Peyer's patch (tissue), 4 donors: ENCODE measurements at regions not wholly inside any gene's neighbourhood (a gene's known extent, or its start where the extent isn't known, plus 50 kb on each side); places are given as distances from the start of the nearest gene placed in this dataset.

ENCODE experiments used
- DNase-seq, 3 donors: peaks; one replicate each; pipeline ENCODE4 v3.0.0-alpha.2; 2017 to 2019
- H3K27ac ChIP-seq, 4 donors: fragments of 200-600 bp; sonication (generic); one replicate each; pipeline ENCODE4 v1.5.1; 2016 to 2019
- H3K27me3 ChIP-seq, 2 donors: fragments of 200-600 bp; sonication (generic); one replicate each; pipeline ENCODE4 v1.5.1; 2019
- H3K36me3 ChIP-seq, 3 donors: fragments of 200-600 bp; sonication (generic); one replicate each; pipeline ENCODE4 v1.5.1; 2016 to 2019
- H3K4me1 ChIP-seq, 4 donors: fragments of 200-600 bp; sonication (generic); one replicate each; pipeline ENCODE4 v1.5.1; 2016 to 2019
- H3K4me3 ChIP-seq, 4 donors: fragments of 200-600 bp; sonication (generic); 1 replicate in 3 of 4; 2 replicates in 1 of 4; pipeline ENCODE4 v1.5.1; 2016 to 2019; ENCODE audit warnings: mild to moderate bottlenecking in 1 of 4
- H3K9me3 ChIP-seq, 4 donors: fragments of 200-600 bp; sonication (generic); one replicate each; pipeline ENCODE4 v1.5.1; 2016 to 2019; ENCODE audit warnings: mild to moderate bottlenecking in 1 of 4
- POLR2A ChIP-seq, 2 donors: fragments of 450-650 bp; IDR thresholded peaks; one replicate each; pipeline ENCODE4 v1.5.1; 2017; ENCODE audit warnings: antibody characterized with exemption in 2 of 2, mild to moderate bottlenecking in 2 of 2, moderate library complexity in 2 of 2
- TF ChIP-seq, protein P1 (sequence below), 6 experiments: fragments of 450-650 bp in 4 of 6; fragments of 200-600 bp in 2 of 6; sonication (generic) in 1 of 6; IDR thresholded peaks; one replicate each; pipeline ENCODE4 v1.5.1; 2017 to 2019; ENCODE audit warnings: antibody characterized with exemption in 6 of 6, mild to moderate bottlenecking in 3 of 6, moderate library complexity in 1 of 6

- Histone ChIP-seq H3K27ac (no peak overlapping the region), H3K4me1 (no peaks in the 10 kb centered on the region), H3K9me3 (no peaks in the 10 kb centered on the region), H3K36me3 (no peaks in the 10 kb centered on the region), H3K4me3 (no peak overlapping the region), H3K27me3 (no peaks in the 10 kb centered on the region)
- TF ChIP-seq, protein P1, sequence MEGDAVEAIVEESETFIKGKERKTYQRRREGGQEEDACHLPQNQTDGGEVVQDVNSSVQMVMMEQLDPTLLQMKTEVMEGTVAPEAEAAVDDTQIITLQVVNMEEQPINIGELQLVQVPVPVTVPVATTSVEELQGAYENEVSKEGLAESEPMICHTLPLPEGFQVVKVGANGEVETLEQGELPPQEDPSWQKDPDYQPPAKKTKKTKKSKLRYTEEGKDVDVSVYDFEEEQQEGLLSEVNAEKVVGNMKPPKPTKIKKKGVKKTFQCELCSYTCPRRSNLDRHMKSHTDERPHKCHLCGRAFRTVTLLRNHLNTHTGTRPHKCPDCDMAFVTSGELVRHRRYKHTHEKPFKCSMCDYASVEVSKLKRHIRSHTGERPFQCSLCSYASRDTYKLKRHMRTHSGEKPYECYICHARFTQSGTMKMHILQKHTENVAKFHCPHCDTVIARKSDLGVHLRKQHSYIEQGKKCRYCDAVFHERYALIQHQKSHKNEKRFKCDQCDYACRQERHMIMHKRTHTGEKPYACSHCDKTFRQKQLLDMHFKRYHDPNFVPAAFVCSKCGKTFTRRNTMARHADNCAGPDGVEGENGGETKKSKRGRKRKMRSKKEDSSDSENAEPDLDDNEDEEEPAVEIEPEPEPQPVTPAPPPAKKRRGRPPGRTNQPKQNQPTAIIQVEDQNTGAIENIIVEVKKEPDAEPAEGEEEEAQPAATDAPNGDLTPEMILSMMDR (IDR thresholded peaks at IDR 0.05), result no peak
- no peak for DNase-seq
Measured at GRCh38 chr12:89278862-89279261, 73.4 kb downstream of the DUSP6 start.

- Histone ChIP-seq H3K9me3 (no peaks in the 10 kb centered on the region), H3K4me1 (no peaks in the 10 kb centered on the region), H3K27me3 (no peaks in the 10 kb centered on the region), H3K36me3 (no peaks in the 10 kb centered on the region), H3K4me3 (no peak overlapping the region), H3K27ac (no peak overlapping the region)
- no peak for TF ChIP-seq POLR2A (IDR thresholded peaks at IDR 0.05)
- TF ChIP-seq, protein P1 (IDR thresholded peaks at IDR 0.05), result no peak
- DNase-seq, result no peak
Measured at GRCh38 chr12:89278169-89278568, 74.1 kb downstream of the DUSP6 start.

DNA sequence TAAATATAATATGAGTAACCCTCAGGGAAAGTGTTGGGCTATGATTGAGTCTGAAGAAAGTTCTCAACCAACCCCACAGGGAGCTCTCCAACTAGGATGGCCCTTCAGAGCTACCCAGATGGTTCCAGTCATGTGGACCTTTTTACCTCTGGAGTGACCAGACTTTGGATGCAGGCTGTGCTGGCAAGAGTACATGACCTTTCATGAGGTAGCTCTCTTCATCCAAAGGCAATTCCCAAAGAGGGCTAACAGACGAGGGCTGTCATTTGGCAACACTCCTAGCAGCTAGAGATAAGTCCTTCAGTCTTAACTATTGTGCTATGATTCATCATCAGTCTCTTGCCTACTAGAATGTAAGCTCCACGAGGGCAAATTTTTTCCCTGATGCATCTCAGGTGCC is 75.4 kb downstream of the DUSP6 start:
- Histone ChIP-seq H3K27ac (no peak overlapping the region), H3K4me3 (no peak overlapping the region), H3K4me1 (no peaks in the 10 kb centered on the region), H3K27me3 (no peaks in the 10 kb centered on the region), H3K36me3 (no peaks in the 10 kb centered on the region), H3K9me3 (no peaks in the 10 kb centered on the region)
- TF ChIP-seq, protein P1 (IDR thresholded peaks at IDR 0.05), result no peak
- TF ChIP-seq POLR2A (IDR thresholded peaks at IDR 0.05), result no peak
- no peak for DNase-seq

DNA sequence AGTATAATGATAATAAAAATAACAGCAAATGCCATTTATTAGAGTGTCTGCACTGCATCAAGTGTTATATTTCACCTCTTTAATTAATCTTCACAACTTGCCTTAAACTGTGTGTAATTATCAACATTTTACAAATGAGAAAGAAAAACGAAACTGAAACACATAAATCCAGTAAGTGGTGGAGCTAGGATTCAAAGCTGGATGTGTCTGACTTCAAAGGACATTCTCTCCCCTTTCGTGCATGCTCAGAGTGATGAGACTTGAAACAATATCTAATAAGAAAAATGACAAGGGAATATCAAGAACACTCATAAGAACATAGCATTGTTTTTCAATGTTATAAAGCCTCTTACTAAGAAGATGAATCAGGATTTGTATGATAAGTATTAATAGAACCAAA is 78.8 kb downstream of the DUSP6 start:
- TF ChIP-seq, protein P1 (IDR thresholded peaks at IDR 0.05), result no peak
- no peak for TF ChIP-seq POLR2A (IDR thresholded peaks at IDR 0.05)
- Histone ChIP-seq H3K36me3 (no peaks in the 10 kb centered on the region), H3K9me3 (no peaks in the 10 kb centered on the region), H3K4me1 (no peaks in the 10 kb centered on the region), H3K4me3 (no peak overlapping the region), H3K27me3 (no peaks in the 10 kb centered on the region), H3K27ac (no peak overlapping the region)
- DNase-seq, result no peak

DNA sequence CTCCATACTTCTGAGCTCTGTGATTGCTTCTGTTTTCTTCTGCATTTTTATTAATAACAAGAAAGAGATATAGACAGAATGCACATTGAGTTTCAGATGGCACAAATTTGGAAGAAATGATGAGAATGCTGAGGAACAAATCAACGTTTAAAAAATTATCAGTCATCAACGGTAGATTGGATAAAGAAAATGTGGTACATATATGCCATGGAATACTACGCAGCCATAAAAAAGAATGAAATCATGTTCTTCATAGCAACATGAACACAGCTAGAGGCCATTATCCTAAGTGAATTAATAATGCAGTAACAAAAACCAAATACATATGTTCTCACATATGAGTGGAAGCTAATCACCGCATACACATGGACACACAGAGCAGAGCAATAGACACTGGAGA is 81.8 kb downstream of the DUSP6 start:
- H3K4me1 ChIP-seq, result no peaks in the 10 kb centered on the region
- H3K27me3 ChIP-seq, result no peaks in the 10 kb centered on the region
- TF ChIP-seq POLR2A (IDR thresholded peaks at IDR 0.05), result no peak
- no peak for DNase-seq
- no peaks in the 10 kb centered on the region for H3K9me3 ChIP-seq
- no peak overlapping the region for H3K4me3 ChIP-seq
- H3K27ac ChIP-seq, result no peak overlapping the region
- no peaks in the 10 kb centered on the region for H3K36me3 ChIP-seq

DNA sequence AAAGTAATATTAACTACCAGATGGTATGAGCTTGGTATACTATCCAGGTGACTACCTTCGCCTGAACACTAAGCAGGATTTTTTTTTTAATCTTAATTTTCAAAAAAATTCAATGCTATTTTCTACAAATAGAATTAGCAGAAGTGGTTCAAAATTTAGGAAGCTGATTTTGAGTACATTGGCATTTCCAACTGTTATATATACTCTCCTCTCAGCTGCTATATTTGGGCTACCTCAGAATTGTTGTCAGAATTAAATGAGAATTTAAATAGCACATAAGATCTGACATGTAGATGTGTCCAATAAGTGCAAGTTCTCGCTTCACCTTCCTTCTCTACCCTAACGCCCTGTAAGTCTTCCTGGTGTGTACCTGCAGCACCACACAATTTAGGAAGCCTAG is 83.1 kb downstream of the DUSP6 start:
- H3K9me3 ChIP-seq, result no peaks in the 10 kb centered on the region
- H3K4me3 ChIP-seq, result no peak overlapping the region
- no peak for DNase-seq
- TF ChIP-seq, protein P1 (IDR thresholded peaks at IDR 0.05), result no peak
- TF ChIP-seq POLR2A (IDR thresholded peaks at IDR 0.05), result no peak
- no peak overlapping the region for H3K27ac ChIP-seq
- no peaks in the 10 kb centered on the region for H3K36me3 ChIP-seq
- H3K4me1 ChIP-seq, result no peaks in the 10 kb centered on the region
- H3K27me3 ChIP-seq, result no peaks in the 10 kb centered on the region
